Loucy (cell line): ENCODE measurements at regions not wholly inside any gene's neighbourhood (a gene's known extent, or its start where the extent isn't known, plus 50 kb on each side); places are given as distances from the start of the nearest gene placed in this dataset.

Experiments
- CTCF ChIP-seq: fragments of 200-600 bp; sonication (generic); conservative IDR thresholded peaks from 2 replicates; pipeline ENCODE4 v1.5.1; 2014; ENCODE audit warnings: mild to moderate bottlenecking, antibody characterized with exemption, low read length
- EZH2phosphoT487 ChIP-seq: fragments of 200-600 bp; IDR thresholded peaks from 2 replicates; pipeline ENCODE4 v1.6.1; 2018; ENCODE audit warnings: antibody characterized with exemption, mild to moderate bottlenecking, moderate library complexity, borderline replicate concordance

DNA sequence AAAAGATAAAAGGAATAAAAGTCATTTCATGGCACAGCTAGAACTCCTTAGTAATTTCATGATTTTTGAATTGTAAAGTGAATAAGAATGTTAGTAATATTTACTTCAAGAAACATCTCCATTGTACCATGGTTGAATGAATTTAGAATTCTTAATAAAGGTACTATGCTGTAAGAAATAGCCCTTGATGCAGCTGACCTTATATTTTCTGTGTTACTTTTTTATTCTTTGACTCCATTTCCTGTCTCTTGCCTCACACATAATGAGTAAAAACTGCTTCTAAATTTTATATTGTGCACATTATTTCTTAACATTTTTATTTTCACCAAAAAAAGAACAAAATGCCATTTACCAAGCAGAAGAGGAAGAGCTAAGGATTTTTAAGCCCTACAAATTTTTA lies 81.9 kb upstream of the PDHA2 start:
- no peak for TF ChIP-seq CTCF
- TF ChIP-seq EZH2phosphoT487, result no peak
